IPS-15b (cell line): ENCODE measurements at regions not wholly inside any gene's neighbourhood (a gene's known extent, or its start where the extent isn't known, plus 50 kb on each side); places are given as distances from the start of the nearest gene placed in this dataset.

ENCODE experiments used
- H3K27me3 ChIP-seq: one replicate; pipeline ENCODE4 v1.6.1; 2013; ENCODE audit warnings: low read length; ENCODE audit not compliant: control insufficient read depth, insufficient read depth
- H3K36me3 ChIP-seq: one replicate; pipeline ENCODE4 v1.6.1; 2013; ENCODE audit warnings: low read length; ENCODE audit not compliant: control insufficient read depth, insufficient read depth
- H3K4me1 ChIP-seq: one replicate; pipeline ENCODE4 v1.6.1; 2013; ENCODE audit warnings: mild to moderate bottlenecking, low read length; ENCODE audit not compliant: control insufficient read depth, insufficient read depth
- H3K4me3 ChIP-seq: one replicate; pipeline ENCODE4 v1.5.1; 2013; ENCODE audit warnings: low read depth, low read length
- H3K9ac ChIP-seq: one replicate; pipeline ENCODE4 v1.6.1; 2013; ENCODE audit warnings: low read depth, mild to moderate bottlenecking, low read length
- H3K9me3 ChIP-seq: one replicate; pipeline ENCODE4 v1.6.1; 2013; ENCODE audit warnings: mild to moderate bottlenecking, low read length; ENCODE audit not compliant: control insufficient read depth, insufficient read depth

DNA sequence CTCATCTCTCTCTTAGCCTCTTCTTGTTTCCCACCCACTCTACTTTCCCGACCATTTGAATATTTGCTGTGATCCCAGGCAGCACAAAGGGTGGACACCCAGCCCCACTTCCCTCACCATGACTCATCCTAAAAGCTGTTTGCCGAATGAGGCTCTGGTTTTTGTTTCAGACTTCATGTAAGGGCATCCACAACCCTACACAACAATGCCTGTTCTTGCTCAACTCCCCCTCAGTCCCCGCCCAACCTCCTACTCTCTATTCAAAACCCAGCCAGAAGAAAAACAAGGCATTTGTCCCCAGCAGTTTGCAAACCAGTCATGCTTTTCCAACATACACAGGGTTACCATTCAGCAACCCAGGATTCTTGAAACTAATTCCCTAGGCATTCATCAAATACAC is 516.5 kb upstream of the CNKSR2 start:
- Histone ChIP-seq H3K36me3 (peaks cover 3% of the 10 kb centered on the region), H3K4me3 (no peak overlapping the region), H3K27me3 (no peaks in the 10 kb centered on the region), H3K9me3 (peaks cover 12% of the 10 kb centered on the region), H3K9ac (no peak overlapping the region), H3K4me1 (peaks cover 5% of the 10 kb centered on the region)

DNA sequence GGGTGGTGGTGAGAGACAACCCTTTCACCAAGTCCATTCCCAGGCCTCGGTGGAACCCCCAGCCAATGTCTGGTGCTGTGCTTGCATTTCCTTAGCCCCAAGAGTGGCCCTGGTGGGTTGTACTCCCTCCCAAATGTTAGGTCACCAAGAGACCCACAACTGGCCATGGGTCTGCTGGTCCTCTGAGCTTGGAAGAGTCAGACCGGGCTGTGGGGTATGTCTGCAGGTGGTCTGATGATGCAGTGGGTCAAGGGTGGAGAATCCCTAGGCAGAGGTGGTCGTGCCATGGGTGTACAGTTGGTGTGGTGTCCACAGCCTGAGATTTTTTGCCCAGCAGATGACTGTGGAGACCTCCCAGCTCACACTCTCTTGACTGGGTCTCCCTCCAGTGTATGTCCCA is 535.7 kb upstream of the CNKSR2 start:
- Histone ChIP-seq H3K9me3 (peaks cover 10% of the 10 kb centered on the region), H3K9ac (no peak overlapping the region), H3K36me3 (no peaks in the 10 kb centered on the region), H3K4me3 (no peak overlapping the region), H3K27me3 (no peaks in the 10 kb centered on the region), H3K4me1 (no peaks in the 10 kb centered on the region)

GRCh38 chrX:20829665-20830491 is 544.3 kb upstream of the CNKSR2 start:
- Histone ChIP-seq H3K27me3 (no peaks in the 10 kb centered on the region), H3K4me1 (no peaks in the 10 kb centered on the region), H3K36me3 (no peaks in the 10 kb centered on the region), H3K9me3 (no peaks in the 10 kb centered on the region), H3K9ac (no peak overlapping the region), H3K4me3 (no peak overlapping the region)

DNA sequence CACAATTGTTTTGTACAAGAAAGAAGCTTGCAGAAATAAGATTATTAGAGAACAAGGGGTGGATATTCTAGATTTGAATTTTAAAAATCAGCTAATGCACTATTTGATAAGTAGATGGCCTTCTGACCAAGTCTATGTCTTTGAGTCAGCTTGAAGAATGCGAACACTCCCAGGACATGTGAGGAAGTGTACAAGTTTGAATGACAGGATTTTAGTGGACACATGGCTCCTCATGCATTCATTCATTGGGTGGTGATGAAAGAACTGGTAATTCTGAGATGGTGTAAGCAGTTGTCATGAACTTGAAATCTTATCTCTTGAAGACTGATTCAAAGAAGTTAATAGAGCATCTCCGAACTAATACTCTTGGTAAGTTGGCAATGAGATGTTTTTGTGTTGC is 548.2 kb upstream of the CNKSR2 start:
- no peaks in the 10 kb centered on the region for H3K36me3 ChIP-seq
- no peak overlapping the region for H3K4me3 ChIP-seq
- H3K27me3 ChIP-seq, result no peaks in the 10 kb centered on the region
- no peaks in the 10 kb centered on the region for H3K9me3 ChIP-seq
- H3K4me1 ChIP-seq, result no peaks in the 10 kb centered on the region
- no peak overlapping the region for H3K9ac ChIP-seq

- no peaks in the 10 kb centered on the region for H3K36me3 ChIP-seq
- no peak overlapping the region for H3K9ac ChIP-seq
- peaks cover 5% of the 10 kb centered on the region for H3K9me3 ChIP-seq
- no peak overlapping the region for H3K4me3 ChIP-seq
- no peaks in the 10 kb centered on the region for H3K27me3 ChIP-seq
- H3K4me1 ChIP-seq, result no peaks in the 10 kb centered on the region
Observed at GRCh38 chrX:20803971-20804370, 537.3 kb upstream of the RPS6KA3 start.

GRCh38 chrX:20802036-20802435 is 535.3 kb upstream of the RPS6KA3 start:
- Histone ChIP-seq H3K4me1 (no peaks in the 10 kb centered on the region), H3K9me3 (peaks cover 5% of the 10 kb centered on the region), H3K9ac (no peak overlapping the region), H3K36me3 (no peaks in the 10 kb centered on the region), H3K27me3 (no peaks in the 10 kb centered on the region), H3K4me3 (no peak overlapping the region)

- no peaks in the 10 kb centered on the region for H3K36me3 ChIP-seq
- no peaks in the 10 kb centered on the region for H3K4me1 ChIP-seq
- no peaks in the 10 kb centered on the region for H3K27me3 ChIP-seq
- peaks cover 5% of the 10 kb centered on the region for H3K9me3 ChIP-seq
- no peak overlapping the region for H3K9ac ChIP-seq
- H3K4me3 ChIP-seq, result no peak overlapping the region
Observed at GRCh38 chrX:20796450-20796849, 529.7 kb upstream of the RPS6KA3 start.

DNA sequence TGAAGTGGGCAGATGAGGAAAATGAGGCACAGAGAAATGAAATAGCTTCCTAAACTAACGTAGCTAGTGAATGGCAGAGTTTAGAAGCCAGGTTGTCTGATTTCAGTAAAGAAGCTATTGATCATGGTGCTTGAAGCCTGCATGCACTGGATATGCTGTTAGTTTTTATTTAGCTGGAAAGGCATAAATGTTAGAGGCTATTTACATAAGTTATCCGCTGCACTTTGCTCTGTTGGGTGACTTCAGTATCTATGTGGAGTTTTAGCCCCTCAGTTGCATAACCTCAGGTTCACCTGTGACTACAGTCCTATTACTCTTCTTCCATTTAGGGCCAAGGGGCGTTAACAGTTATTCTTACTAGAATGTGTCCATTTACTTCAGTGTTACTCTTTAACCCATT is 522.4 kb upstream of the RPS6KA3 start:
- Histone ChIP-seq H3K36me3 (no peaks in the 10 kb centered on the region), H3K4me3 (no peak overlapping the region), H3K4me1 (peaks cover 3% of the 10 kb centered on the region), H3K9me3 (no peaks in the 10 kb centered on the region), H3K9ac (no peak overlapping the region), H3K27me3 (no peaks in the 10 kb centered on the region)

- Histone ChIP-seq H3K4me3 (no peak overlapping the region), H3K9me3 (peaks cover 3% of the 10 kb centered on the region), H3K36me3 (no peaks in the 10 kb centered on the region), H3K4me1 (no peaks in the 10 kb centered on the region), H3K27me3 (no peaks in the 10 kb centered on the region), H3K9ac (no peak overlapping the region)
Observed at GRCh38 chrX:20767346-20767745, 500.6 kb upstream of the RPS6KA3 start.

- Histone ChIP-seq H3K4me3 (no peak overlapping the region), H3K9me3 (no peaks in the 10 kb centered on the region), H3K4me1 (no peaks in the 10 kb centered on the region), H3K36me3 (no peaks in the 10 kb centered on the region), H3K9ac (no peak overlapping the region), H3K27me3 (no peaks in the 10 kb centered on the region)
Observed at GRCh38 chrX:20756585-20756984, 489.9 kb upstream of the RPS6KA3 start.

DNA sequence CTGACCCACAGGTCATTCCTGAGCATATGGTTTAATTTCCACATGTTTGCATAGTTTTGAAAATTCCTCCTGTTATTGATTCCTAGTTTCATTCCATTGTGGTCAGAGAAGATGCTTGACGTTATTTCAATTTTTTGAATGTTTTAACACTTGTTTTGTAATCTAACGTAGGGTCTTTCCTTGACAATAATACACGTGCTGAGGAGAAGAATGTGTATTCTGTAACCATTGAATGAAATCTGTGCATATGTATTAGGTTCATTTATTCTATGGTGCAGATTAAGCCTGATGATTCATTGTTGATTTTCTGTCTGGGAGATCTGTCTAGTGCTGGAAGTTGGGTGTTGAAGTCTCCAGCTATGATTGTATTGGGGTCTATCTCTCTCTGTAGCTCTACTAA is 486.4 kb upstream of the RPS6KA3 start:
- no peak overlapping the region for H3K9ac ChIP-seq
- no peaks in the 10 kb centered on the region for H3K9me3 ChIP-seq
- H3K4me1 ChIP-seq, result no peaks in the 10 kb centered on the region
- H3K4me3 ChIP-seq, result no peak overlapping the region
- H3K27me3 ChIP-seq, result no peaks in the 10 kb centered on the region
- no peaks in the 10 kb centered on the region for H3K36me3 ChIP-seq

GRCh38 chrX:20746690-20747089 is 480.0 kb upstream of the RPS6KA3 start:
- no peaks in the 10 kb centered on the region for H3K9me3 ChIP-seq
- no peak overlapping the region for H3K4me3 ChIP-seq
- H3K36me3 ChIP-seq, result no peaks in the 10 kb centered on the region
- no peaks in the 10 kb centered on the region for H3K27me3 ChIP-seq
- no peak overlapping the region for H3K9ac ChIP-seq
- no peaks in the 10 kb centered on the region for H3K4me1 ChIP-seq
